ENCODE measurements at regions not wholly inside any gene's neighbourhood (a gene's known extent, or its start where the extent isn't known, plus 50 kb on each side); places are given as distances from the start of the nearest gene placed in this dataset.

DNA sequence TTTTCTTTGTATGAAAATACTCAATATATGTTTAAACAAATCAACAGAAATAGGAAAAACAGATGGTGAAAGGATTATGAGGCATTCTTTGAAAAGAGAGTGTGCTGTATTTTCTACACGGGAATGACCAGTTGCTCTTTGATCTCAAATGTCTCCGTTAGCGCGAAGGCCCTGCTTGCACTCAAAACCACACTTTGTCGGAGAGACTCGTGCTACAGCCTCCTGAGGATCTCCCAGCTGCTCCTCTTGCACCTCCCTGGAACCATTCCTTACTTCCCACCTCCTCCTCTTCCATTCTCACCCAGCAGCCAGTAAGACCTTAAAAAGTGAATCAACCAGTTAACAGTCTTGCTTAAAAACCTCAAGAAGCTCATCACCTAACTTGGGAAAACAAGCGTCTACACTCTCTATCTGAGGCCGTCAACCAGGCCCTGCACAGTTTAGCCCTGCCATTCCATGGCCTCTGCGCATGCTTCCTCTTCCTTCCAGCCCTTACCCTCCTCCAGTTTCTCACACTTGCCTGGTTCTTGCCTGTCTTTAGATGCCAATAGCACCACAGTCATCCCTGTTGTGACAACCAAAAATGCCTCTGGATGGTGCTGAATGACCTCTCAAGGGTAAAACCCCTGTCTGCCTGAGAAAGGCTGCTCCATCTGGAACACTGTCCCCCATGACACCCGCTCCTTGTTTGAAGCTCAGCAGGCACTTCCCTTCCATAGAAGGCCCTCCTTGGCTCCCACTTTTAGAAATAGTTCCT, 594.7 kb upstream of the WWC1 start:
- no peak for DNase-seq (ENCODE audit: unreplicated experiment)
- Mint-ChIP-seq H3K27ac (ENCODE audit: low read depth, unreplicated experiment) (peak overlapping the region; percentile 69), H3K4me3 (ENCODE audit: unreplicated experiment) (no peak overlapping the region), H3K27me3 (ENCODE audit: insufficient read depth, unreplicated experiment) (no peaks in the 10 kb centered on the region), H3K4me1 (ENCODE audit: insufficient read depth, unreplicated experiment) (peaks cover 34% of the 10 kb centered on the region), H3K9me3 (ENCODE audit: unreplicated experiment) (peaks cover 5% of the 10 kb centered on the region), H3K36me3 (ENCODE audit: insufficient read depth, unreplicated experiment) (no peaks in the 10 kb centered on the region)
- ChIA-PET POLR2A (interaction anchor here (0.5 to 3.1 kb wide), 5 partner anchors 10 to 244 kb away, joined by 3 to 12 read pairs (median 3); no protein-coding TSS in a partner anchor), CTCF (interaction anchor here (0.6 to 1.5 kb wide), 9 partner anchors 8 to 142 kb away, joined by 3 to 4 read pairs (median 3); no protein-coding TSS in a partner anchor)
- intact Hi-C loops (cut with micrococcal nuclease) = no loop called here
- TF ChIP-seq, protein P1, sequence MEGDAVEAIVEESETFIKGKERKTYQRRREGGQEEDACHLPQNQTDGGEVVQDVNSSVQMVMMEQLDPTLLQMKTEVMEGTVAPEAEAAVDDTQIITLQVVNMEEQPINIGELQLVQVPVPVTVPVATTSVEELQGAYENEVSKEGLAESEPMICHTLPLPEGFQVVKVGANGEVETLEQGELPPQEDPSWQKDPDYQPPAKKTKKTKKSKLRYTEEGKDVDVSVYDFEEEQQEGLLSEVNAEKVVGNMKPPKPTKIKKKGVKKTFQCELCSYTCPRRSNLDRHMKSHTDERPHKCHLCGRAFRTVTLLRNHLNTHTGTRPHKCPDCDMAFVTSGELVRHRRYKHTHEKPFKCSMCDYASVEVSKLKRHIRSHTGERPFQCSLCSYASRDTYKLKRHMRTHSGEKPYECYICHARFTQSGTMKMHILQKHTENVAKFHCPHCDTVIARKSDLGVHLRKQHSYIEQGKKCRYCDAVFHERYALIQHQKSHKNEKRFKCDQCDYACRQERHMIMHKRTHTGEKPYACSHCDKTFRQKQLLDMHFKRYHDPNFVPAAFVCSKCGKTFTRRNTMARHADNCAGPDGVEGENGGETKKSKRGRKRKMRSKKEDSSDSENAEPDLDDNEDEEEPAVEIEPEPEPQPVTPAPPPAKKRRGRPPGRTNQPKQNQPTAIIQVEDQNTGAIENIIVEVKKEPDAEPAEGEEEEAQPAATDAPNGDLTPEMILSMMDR (IDR thresholded peaks at IDR 0.05; ENCODE audit: unreplicated experiment) = no peak
- no TSS peak for BruUV-seq (replicated peaks)

DNA sequence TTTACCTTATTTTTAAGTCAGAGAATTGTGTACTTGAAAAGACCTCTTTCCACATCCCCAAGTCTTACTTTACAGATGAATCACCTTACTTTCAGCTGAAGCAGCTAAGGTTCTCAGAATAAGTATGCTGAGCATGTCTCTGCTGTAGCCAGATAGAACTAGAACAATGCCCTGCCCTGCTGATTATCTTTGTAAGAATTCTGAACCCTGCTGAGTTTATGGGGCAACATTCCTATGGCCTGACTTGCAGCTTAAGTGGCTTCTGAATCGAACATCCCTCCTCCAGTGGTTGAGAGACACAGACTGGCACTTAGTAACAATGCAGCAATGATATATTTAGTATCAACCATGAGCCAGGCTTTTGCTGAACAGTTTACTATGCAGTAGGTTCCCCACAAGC, 592.0 kb upstream of the WWC1 start:
- peak; percentile 98 for DNase-seq (ENCODE audit: unreplicated experiment)
- BruUV-seq (replicated peaks) = no TSS peak
- Mint-ChIP-seq H3K36me3 (ENCODE audit: insufficient read depth, unreplicated experiment) (no peaks in the 10 kb centered on the region), H3K27ac (ENCODE audit: low read depth, unreplicated experiment) (peak overlapping the region; percentile 98), H3K4me1 (ENCODE audit: insufficient read depth, unreplicated experiment) (peaks cover 36% of the 10 kb centered on the region), H3K27me3 (ENCODE audit: insufficient read depth, unreplicated experiment) (no peaks in the 10 kb centered on the region), H3K4me3 (ENCODE audit: unreplicated experiment) (peak overlapping the region; percentile 42), H3K9me3 (ENCODE audit: unreplicated experiment) (peaks cover 5% of the 10 kb centered on the region)
- intact Hi-C loops (cut with micrococcal nuclease) = loop anchor here (1.0 to 2.0 kb wide), 3 partner anchors 23 to 117 kb away; no protein-coding TSS in a partner anchor
- TF ChIP-seq, protein P1 (IDR thresholded peaks at IDR 0.05; ENCODE audit: unreplicated experiment) = no peak
- ChIA-PET POLR2A (interaction anchor here (0.6 to 3.2 kb wide), 31 partner anchors 9 to 1651 kb away, joined by 3 to 24 read pairs (median 5); no protein-coding TSS in a partner anchor), CTCF (interaction anchor here (0.5 to 2.4 kb wide), 13 partner anchors 23 to 521 kb away, joined by 3 to 11 read pairs (median 4); no protein-coding TSS in a partner anchor)

DNA sequence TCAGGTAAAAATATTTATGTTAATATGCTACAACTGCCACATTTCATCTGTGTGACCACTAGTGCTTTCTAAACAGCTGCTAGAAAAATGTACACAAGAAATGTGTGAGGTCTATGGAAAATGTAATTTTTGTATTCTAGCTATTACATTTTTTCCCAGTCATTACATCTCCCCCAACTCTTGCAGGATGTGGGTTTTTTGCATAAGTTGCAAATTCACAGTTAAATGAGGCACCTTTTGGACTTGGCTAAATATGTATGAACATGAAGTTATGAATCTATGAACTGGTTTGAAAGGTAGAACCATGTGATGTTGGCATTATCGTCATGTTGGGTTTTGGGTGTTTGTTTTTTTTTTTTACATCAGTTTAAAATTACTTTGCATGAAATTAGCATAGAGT, 590.4 kb upstream of the WWC1 start:
- no TSS peak for BruUV-seq (replicated peaks)
- TF ChIP-seq, protein P1 (IDR thresholded peaks at IDR 0.05; ENCODE audit: unreplicated experiment) = no peak

DNA sequence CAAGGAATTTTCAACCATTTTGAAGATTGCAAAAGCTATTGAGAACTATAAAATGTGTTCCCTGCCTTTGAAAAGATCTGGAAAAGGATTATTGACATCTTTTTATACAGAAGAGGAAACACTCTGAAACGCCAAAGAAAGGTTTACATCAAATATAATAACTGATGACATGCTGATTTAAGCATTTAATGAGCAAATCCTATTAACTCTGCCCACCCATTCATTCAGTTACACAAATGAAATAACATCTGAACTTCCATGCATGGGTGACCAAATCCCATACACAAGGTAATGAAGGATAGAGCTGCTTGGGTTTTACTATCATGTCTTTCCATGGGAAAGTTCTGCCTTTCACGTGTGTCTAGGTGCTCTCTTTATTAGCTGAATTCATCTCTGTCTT, 589.4 kb upstream of the WWC1 start:
- intact Hi-C loops (cut with micrococcal nuclease) = no loop called here
- Mint-ChIP-seq H3K27ac (ENCODE audit: low read depth, unreplicated experiment) (peak overlapping the region; percentile 43), H3K27me3 (ENCODE audit: insufficient read depth, unreplicated experiment) (no peaks in the 10 kb centered on the region), H3K36me3 (ENCODE audit: insufficient read depth, unreplicated experiment) (no peaks in the 10 kb centered on the region), H3K4me3 (ENCODE audit: unreplicated experiment) (no peak overlapping the region), H3K9me3 (ENCODE audit: unreplicated experiment) (peaks cover under 1% of the 10 kb centered on the region), H3K4me1 (ENCODE audit: insufficient read depth, unreplicated experiment) (peaks cover 29% of the 10 kb centered on the region)
- TF ChIP-seq, protein P1 (IDR thresholded peaks at IDR 0.05; ENCODE audit: unreplicated experiment) = no peak
- ChIA-PET CTCF (interaction anchor here (0.9 to 2.4 kb wide), 3 partner anchors 123 to 345 kb away, joined by 3 to 11 read pairs (median 4); no protein-coding TSS in a partner anchor), POLR2A (interaction anchor here (0.9 kb wide), 1 partner anchor 21 kb away, joined by 3 read pairs; no protein-coding TSS in a partner anchor)
- no TSS peak for BruUV-seq (replicated peaks)
- DNase-seq (ENCODE audit: unreplicated experiment) = no peak

More for the DNA sequence above, 590.4 kb upstream of the WWC1 start:
- intact Hi-C loops (cut with micrococcal nuclease) = no loop called here
- POLR2A ChIA-PET = interaction anchor here (0.5 to 3.2 kb wide), 5 partner anchors 10 to 125 kb away, joined by 4 to 16 read pairs (median 11); no protein-coding TSS in a partner anchor
- Mint-ChIP-seq H3K4me3 (ENCODE audit: unreplicated experiment) (no peak overlapping the region), H3K4me1 (ENCODE audit: insufficient read depth, unreplicated experiment) (peaks cover 36% of the 10 kb centered on the region), H3K9me3 (ENCODE audit: unreplicated experiment) (peaks cover 5% of the 10 kb centered on the region), H3K27me3 (ENCODE audit: insufficient read depth, unreplicated experiment) (no peaks in the 10 kb centered on the region), H3K36me3 (ENCODE audit: insufficient read depth, unreplicated experiment) (no peaks in the 10 kb centered on the region), H3K27ac (ENCODE audit: low read depth, unreplicated experiment) (peak overlapping the region; percentile 43)
- no peak for DNase-seq (ENCODE audit: unreplicated experiment)
- CTCF ChIA-PET = interaction anchor here (0.6 to 2.4 kb wide), 8 partner anchors 12 to 346 kb away, joined by 3 to 11 read pairs (median 4); no protein-coding TSS in a partner anchor

Measured in MCF 10A (cell line).